Embryonic facial prominence (tissue), 1 donor: ENCODE measurements at regions not wholly inside any gene's neighbourhood (a gene's known extent, or its start where the extent isn't known, plus 50 kb on each side); places are given as distances from the start of the nearest gene placed in this dataset.

ENCODE experiments used
- DNase-seq: peaks from one replicate; pipeline ENCODE4 v3.0.0-alpha.2; 2016; ENCODE audit errors: extremely low spot score

DNA sequence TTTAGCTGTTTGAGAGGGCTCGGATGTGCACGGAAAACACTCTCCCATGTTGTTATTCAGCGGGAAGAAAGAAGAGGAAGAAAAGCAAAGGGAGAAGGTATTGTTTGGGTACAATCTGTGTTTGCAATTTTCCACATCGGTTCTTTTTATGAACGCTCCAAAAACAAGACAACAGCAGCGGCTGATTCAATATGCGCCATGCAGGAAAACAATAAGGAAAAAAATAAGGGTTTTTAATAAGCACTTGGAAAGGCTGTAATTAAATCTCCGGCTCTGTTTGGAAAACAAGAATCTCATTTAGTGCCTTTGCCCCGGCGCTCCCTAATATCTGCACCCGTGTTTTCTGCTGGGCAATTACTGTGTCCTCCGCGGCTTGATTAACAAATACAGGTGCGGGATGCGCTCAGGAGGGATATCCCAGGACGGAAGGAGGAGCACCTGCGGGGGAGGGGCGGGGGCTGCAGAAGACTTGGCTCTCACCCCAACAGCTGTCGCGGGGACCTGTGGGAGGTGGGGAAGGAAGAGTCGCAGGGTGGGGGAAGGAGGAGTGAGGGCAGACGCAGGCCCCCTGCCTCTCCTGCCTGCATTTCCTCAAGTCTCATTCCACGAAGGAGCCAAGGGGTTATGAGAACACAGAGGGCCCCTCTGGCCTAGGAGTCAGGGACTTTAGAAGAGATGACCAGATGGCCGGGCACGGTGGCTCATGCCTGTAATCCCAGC lies 181.5 kb upstream of the PODXL start:
- DNase-seq: no peak

DNA sequence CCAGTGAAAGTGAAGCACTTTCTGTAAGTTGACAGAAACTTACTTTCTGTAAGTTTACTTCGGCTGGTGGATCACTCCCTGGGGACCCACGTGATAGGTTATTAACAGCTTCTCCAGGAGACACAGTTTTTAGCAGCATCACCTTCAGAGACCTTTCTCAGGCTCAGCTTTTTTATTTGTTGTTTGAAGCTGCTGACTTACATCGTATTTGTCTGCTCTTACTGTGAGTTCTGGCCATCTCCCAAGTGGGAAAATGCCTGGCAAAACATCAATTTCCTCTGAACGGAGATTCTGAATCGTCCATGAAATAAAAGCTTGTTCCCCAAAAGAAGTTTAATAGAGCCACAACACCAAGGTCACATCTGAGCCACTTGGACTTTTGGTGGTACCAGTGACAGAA lies 178.7 kb upstream of the PODXL start:
- no peak for DNase-seq

DNA sequence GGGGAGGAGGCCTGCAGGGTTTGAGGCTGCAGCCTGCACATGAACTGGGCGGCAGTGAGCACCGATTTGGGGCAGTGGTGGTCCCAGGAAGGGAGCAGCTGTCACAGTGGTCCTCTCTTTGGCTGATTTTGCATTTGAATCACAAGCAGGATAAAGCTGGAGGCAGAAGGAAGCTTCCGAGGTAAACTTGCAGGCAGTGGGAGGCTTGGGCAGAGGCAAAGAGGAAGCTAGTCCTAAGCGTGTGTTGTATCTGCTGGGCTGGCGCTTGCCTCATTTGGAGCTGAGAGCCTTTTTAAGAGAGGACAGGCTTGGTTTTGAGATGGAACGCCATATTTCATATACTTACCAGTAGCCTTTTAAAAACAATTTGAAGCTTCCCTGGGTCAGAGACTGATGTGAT lies 177.2 kb upstream of the PODXL start:
- DNase-seq: no peak

DNA sequence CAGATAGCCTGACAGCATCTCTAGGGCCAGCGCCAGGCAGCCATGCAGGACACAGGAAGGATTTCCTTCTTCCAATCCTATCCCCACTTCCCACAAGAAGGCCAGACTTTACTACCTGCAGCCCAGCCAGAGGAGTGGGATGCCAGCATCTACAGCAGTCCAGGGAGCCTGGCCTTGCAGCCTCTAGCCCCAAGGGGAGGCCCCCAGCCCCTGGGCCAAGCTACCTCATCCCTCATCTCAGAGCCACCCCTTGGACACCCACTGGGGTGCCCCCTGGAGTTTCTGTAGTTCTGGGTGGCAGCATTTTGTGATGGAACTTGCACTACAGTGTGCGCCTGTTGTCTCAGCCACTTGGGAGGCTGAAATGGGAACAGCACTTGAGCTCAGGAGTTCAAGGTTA lies 170.8 kb upstream of the PODXL start:
- DNase-seq: no peak

DNA sequence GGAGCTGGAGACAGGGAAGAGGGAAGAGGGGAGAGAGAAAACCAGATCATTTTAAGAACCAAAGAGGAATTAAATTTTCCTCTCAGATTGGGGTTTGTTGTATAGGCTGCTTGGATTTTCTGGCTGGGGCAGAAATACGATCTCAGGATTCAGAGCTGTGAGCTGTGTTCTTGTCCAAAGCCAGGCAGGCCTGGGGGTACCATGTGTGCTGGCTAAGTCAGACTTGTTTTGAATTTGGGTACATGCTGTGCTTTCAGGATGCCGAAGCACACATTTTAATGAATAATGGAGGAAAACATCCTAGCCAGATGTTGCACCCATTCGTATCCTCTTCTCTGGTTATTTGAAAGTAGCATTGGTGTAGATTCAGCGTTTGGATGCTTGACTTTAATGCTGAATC lies 170.3 kb upstream of the PODXL start:
- no peak for DNase-seq

DNA sequence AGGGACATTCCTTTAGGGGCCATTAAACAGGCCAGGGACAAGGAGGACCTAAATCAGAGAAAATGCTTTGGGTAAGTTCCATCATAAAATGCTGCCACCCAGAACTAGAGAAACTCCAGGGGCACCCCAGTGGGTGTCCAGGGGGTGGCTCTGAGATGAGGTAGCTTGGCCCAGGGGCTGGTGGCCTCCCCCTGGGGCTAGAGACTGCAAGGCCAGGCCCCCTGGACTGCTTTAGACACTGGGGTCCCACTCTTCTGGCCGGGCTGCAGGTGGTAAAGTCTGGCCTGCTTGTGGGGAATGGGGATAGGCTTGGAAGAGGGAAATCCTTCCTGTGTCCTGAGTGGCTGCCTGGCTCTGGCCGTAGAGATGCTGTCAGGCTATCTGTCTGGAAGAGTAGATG lies 169.6 kb upstream of the PODXL start:
- no peak for DNase-seq

DNA sequence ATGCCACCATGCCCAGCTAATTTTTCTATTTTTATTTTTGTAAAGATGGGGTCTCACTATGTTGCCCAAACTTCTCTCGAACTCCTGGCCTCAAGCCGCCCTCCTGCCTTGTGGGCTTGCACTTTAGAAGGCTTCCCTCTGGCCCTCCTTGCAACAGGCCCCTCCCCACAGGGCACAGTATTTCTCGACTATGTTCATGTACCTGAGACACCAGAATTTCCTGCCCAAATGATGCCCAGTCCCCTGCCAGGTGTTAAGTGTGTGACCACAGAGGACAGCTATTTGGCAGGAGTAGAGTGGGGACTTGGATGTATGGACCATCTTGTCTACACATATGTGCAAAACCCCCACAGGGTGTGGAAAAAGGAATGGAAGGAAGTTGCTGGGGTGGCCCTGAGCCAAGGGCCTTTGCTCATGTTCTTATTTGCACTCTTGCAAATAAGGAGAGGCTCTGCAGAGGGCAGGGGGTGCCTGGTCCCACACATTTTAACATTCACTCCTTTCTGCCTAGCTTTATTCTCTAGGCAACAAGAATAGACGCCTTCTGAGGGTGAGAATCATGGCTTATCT lies 168.4 kb upstream of the PODXL start:
- no peak for DNase-seq

DNA sequence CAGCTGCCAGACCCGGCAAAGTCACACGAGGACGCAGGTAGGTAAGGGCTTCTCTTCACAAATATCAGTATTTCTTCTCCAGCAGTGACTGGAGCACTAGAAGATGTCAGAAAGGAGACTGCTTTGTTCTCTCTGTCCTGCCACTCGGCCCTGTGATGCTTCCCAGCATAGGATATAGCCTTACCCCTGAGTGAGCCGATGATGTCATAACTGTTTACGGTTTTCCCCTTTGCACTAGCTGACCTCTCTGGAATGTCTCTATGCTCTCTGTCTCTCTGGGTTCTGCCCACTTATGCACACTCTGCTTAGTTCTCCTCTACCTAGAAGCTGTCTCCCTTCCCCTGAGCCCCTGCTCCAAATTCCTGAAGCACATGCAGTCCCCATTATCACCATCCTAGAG lies 167.5 kb upstream of the PODXL start:
- no peak for DNase-seq

DNA sequence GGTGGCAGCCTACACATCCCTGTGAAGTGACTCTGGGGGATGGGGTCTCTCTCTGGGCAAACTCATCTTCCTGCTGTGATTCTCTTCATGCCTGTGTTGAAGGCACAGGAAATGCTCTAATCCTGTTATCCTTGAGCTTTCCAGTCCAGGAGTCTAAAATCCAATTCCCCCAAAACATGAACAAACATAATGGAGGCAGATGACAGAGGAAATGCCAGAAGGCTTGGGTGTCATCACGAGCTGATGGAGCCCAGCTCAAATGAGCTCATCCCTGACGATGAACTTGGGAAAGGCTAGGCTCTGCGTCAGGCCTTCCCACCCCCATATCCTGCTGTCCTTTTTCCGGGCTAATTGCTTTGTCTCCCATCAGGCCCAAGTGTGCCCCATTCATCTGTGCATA lies 165.9 kb upstream of the PODXL start:
- no peak for DNase-seq

DNA sequence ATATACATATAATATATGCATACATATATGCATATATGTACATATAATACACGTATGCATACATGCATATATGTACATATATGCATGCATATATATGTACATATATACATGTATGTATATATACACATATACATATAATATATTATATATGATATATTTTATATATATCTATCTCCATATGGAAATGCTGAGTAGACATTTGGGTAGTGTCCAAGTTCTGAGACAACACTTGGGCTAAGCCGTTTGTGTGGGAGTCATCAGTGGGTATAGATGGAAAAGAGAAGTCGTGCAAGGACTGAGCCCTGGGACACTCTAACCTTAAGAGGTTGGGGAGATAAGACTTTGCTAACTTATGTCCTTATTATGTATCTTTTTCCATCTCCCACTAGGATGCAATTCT lies 165.2 kb upstream of the PODXL start:
- no peak for DNase-seq

DNA sequence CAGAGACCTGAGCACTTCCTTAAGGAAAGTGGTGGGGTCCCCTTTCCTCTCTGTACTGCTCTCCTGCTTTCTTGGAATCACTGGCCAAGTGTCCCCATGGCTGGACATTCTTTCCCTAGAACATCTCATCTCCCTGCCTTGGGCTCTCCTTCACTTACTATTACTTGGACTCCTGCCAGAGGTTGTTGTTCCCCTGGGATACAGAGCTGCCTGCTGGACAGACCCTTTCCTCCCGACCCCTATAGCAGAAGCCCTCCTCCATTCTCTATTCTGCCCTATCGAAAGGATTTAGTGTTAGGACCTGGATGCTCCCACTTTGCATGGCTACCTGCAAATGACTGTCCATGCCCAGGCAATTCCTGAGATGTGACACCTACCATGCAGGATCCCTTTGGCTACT lies 164.3 kb upstream of the PODXL start:
- no peak for DNase-seq

DNA sequence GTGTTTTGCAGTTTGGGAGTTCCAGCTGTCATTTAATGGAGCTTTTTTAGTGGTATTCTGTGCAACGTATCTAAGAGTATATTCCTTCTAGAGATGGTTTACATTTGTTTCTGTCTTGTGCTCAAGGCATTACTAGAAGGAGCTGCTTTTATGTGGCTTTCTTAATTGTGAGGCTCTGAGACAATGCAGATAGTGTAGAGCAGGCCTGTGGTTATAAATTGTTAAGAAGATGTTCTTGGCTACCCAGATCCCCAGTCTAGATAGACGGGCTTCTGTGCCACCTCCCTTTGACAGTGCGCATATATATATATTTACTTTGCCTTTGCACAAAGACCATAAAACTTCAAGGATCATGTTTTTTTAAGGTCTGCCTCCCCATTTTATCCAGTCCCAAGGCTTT lies 160.8 kb upstream of the PODXL start:
- DNase-seq: no peak

DNA sequence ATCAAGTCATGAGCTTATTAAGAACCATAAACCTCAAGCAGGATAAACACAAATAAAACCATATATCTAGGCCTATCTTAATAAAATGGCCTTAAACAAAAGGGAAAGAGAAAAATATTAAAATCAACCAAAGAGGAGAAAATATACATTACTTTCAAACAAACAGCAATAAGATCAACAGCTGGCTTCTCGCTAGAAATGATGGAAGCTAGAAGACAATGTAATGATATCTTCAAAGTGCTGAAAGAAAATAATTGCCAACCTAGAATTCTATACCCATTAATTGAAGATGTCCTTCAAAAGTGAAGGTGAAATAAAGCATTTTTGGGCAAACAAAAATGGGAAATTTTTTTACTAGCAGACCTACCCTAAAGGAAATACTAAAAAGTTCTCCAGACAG lies 142.9 kb upstream of the PODXL start:
- no peak for DNase-seq

DNA sequence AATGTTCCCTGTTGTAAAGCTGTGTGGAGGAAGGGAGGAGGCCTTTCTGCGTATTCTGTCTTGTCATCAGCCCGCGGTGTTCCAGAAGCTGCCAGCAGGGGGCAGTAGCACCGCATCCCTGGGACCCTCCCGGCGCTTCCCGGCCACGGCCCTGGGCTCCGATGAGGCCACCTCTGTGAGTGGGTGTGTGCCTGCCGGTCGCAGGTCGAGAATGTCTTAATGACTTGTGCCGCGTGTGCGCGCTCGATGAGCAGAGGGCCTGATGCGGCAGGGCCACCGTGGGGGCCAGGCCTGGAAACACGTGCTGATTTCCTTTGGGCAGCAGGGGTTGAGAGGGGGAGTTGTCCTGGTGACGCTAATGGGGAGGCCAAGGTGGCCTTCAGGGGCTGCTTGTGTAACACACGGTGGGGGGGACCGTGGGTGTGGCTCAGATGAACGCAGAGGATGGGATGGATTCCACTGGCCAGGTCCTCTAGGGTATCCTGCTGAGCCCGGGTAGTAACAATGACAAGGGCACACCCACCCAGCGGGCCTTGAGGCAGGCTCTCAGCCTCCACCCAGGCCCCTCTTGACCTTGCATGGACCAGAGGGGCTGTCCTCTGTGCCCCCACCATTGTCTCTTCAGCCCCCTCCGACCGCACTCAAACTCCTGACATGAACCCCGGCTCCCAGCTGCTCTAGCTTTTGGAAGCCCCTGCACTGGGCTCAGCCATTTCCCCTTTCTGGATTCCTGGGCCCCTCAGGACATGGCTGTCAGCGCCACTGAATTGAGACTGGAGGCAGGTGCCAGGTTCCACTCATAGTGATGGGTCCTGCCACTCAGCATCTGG lies 135.9 kb upstream of the PODXL start:
- DNase-seq: no peak

DNA sequence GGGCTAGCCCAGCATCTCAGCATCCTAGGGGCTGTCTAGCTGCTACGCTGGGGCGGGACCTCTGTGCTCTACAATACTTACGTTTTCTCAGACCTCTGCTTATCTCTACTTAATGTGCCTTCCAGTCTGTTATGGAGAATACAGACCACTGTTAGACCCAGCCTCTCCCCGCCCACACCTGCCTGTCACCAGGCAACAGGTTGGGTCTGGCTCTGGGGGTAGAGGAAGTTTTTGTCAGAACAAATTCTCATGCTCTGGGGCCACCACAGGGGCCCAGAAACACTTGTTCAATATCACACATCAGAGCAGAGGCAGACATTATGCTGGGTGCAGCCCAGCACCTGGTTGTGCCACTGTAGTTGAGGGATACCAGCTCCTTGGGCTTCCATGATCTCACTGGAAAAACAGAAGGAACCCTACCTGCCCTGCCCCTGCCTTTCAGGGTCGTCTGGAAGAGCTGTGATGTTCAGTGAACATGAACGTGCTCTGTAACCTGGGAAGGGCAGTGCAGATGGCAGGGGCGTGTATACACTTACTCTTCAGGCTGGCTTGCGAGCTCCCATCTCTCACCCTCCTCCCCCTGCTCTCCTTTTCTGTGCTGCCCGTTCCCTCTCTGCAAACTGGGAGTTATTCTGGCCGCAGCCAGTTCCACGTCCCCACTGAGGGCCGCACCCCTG lies 135.2 kb upstream of the PODXL start:
- DNase-seq: no peak

DNA sequence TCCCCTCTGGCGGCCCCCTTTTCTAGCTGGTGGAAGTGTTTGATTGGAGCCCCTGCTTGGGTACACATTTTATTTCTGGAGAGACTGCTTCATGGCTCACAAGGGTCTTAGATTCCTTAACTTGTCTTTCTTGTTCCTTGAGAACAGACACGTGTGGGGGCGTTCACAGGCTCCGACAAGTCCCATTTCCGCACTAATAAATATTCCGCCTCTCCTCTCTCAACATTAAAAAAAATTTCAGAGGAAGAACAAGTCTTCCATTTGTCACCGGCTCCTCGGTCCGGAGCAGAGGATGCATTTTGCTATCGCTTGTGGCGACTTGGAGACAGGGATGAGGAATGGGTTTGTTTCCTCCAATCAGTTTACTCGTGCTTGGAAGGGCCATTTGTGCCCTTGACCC lies 134.0 kb upstream of the PODXL start:
- no peak for DNase-seq

DNA sequence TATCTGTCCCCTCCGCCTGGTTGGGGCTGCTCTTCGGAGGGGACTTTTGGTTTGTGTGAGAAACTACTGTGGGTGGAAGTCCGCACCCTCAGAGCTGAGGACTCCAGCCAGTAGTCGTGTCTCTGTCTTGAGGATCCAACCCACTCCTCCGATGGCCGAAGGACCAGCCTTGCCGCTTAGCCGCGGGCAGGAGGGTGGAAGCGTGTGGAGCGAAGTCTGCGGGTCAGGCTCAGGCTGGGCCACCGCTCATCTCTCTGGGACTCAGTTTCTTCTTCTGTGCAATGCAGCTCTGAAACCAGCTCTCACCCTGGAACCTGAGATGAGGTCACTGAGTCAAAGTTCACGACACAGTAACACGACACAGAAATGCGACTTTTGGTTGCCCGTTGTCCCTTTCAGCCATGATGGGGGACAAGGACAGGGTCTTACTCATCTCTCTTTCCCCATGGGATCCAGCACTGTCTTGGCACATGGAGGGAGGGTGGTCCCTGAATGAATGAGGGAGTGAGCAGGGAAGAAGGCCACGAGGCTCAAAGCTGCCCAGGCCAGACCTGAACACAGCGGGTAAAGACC lies 133.3 kb upstream of the PODXL start:
- DNase-seq: no peak

DNA sequence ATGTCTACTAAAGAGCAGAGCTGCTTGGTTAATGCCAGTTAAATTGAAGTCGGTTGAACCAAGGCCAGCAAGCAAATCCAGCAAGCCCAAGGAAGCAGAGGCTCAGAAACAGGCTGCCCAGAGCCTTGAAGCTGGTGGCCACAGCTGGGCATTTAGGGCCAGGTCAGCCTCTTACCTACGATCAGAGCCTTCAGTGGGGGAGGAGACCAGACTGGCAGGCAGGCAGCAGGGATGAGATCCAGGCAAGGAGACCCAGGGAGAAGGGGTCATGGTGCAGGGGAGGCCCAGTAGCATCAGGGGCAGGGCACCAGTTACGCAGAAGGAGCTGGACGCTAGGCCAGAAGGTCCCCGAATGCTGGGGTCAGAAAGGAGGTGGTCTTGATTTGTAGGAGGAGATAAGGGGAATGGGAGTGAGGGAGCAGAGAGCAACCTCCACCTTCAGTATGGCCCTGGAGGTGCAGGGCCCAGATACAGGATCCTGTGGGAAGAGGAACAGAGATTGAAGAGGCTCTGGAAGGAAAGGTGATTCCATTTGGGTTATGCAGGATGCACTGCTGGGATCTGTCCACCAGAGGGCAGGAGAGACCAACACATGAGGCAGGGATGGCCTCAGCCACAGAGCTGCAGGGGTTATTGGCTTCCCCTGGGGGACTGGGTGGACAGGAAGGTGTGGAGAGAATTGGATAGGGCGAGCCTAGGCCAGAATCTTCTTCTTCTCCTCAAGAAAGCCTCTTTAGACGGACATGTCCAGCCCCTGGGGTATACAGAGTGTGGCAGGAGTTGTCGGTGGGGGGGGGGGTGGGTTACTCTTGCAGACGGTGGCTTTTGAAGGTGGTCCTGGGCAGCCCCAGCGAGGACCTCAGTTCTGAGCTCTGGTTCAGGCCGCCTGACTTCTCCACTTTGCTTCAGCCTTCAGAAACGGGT lies 132.6 kb upstream of the PODXL start:
- DNase-seq: peak; percentile 28

DNA sequence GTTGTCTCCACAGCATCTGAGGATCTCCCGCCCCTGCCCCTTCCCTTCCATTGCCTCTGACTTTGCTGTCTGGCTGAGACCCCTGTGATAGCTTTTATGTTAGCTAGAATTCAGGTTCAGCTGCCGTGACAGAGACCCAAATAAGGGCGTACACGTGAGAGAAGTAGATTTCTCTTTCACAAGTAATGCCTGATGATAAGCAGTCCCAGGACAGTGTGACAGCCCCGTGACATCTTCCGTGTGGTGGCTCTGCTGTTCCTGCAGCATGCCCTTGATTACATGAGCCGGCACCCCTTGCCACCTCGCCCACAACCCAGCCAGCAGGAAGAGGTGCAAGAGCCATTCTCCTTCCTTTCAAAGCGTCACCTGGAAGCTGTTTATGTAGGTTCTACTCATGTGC lies 130.9 kb upstream of the PODXL start:
- no peak for DNase-seq

DNA sequence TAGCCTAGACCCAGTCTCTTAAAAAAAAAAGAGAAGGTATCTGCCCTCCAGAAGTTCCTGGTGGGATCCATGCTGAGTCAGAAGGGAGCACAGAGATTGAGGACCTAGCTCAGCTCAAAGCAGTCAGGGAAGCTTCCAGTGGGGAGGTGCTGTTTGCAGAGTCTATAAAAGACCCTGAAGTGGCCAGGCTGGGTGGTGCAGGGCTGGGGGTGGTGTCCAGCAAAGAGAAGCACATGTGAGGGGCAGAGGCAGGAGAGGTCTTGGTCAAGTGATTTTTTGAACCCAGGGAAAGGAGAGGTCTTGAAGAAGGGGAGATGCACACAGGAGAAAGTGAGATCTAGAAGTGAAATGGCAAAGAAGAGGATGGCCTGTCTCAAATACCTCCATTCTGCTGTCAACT lies 130.4 kb upstream of the PODXL start:
- no peak for DNase-seq

DNA sequence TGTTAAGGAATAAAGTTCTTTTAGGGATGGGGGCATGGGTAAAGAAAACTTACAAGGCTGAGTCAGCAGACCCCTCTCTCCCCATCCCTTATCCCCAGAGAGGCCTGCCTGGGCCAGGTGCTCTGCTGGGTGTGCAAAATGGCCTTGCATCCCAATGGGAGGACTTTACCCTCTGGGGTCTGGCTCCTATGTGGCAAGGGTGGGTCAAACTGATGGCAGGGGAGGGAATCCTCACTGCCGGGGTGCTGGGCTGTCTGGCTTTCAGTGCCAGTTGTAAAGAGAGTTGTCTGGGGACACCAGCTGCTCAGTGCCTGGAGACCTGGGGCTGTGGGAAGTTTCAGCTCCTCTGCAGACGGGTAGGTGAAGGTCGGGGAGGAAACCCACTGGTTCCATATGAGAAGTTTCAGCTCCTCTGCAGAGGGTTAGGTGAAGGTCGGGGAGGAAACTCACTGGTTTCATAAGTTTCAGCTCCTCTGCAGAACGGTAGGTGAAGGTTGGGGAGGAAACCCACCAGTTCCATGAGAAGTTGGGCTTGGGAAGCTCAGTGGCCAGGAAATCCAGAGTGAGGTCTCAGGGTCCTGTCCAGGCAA lies 127.2 kb upstream of the PODXL start:
- no peak for DNase-seq
